ENCODE measurements at regions not wholly inside any gene's neighbourhood (a gene's known extent, or its start where the extent isn't known, plus 50 kb on each side); places are given as distances from the start of the nearest gene placed in this dataset.

DNA sequence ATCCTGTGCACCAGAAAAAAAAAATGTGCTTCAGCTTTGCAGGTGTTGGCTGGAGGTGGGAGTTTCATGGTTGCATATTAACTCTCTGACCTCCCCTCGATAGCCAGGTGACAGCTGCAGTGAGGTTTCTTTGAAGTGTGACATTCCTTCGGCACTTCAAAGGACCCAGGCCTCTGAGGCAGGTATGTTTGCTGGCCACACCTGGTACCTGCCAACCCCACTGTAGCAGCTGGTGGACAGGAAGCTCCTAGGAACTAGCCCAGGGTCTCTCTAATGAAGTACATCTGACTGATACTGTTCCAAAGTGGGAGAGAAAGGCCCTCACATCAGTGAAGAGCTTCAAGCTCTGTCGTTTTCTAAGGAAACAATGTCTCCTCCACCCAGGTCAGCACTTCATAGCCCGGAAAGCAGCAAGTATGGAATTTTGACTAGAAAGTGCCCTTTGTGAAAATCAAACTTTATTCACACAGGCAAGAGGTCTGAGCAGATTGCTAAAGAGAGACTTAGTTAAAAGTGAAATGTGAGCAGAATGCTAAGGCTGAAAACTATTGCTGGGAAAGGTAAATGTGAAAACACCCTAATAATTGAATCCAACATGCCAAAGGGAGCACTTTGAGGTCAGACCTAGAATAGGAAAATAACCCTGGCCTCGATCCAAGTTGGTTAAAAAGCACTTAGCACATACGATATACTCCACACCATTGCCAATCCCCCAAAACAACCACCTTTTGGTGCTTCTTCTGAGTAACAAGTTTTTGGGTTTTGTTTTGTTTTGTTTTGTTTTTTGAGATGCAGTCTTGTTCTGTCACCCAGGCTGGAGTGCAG lies 71.3 kb downstream of the PHLDA1 start:
- no peak overlapping the region for H3K4me2 ChIP-seq (ENCODE audit: low read length)
- no peaks in the 10 kb centered on the region for H3K27me3 ChIP-seq (ENCODE audit: low read length)
- DNase-seq (no peak), ATAC-seq (no peak)
- no TSS peak for BruUV-seq (replicated peaks)
- H4K20me1 ChIP-seq (ENCODE audit: low read length), result no peaks in the 10 kb centered on the region
- ChIA-PET CTCF (no interaction called here), POLR2A (ENCODE audit: unreplicated experiment) (no interaction called here)
- H3K27ac ChIP-seq (ENCODE audit: low read length), result no peak overlapping the region
- H3K9me2 ChIP-seq (replicated peaks; ENCODE audit: low read length), result no peaks in the 10 kb centered on the region
- H3K36me3 ChIP-seq (ENCODE audit: low read depth, low read length), result no peaks in the 10 kb centered on the region
- H3K9me3 ChIP-seq (ENCODE audit: low read length), result no peaks in the 10 kb centered on the region
- no peak overlapping the region for H2AFZ ChIP-seq (ENCODE audit: low read length)
- intact Hi-C loops (cut with micrococcal nuclease), result no loop called here
- H3F3A ChIP-seq (ENCODE audit: low read length, unreplicated experiment), result no peaks in the 10 kb centered on the region
- TF ChIP-seq, protein P1, sequence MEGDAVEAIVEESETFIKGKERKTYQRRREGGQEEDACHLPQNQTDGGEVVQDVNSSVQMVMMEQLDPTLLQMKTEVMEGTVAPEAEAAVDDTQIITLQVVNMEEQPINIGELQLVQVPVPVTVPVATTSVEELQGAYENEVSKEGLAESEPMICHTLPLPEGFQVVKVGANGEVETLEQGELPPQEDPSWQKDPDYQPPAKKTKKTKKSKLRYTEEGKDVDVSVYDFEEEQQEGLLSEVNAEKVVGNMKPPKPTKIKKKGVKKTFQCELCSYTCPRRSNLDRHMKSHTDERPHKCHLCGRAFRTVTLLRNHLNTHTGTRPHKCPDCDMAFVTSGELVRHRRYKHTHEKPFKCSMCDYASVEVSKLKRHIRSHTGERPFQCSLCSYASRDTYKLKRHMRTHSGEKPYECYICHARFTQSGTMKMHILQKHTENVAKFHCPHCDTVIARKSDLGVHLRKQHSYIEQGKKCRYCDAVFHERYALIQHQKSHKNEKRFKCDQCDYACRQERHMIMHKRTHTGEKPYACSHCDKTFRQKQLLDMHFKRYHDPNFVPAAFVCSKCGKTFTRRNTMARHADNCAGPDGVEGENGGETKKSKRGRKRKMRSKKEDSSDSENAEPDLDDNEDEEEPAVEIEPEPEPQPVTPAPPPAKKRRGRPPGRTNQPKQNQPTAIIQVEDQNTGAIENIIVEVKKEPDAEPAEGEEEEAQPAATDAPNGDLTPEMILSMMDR (conservative IDR thresholded peaks at IDR 0.05; ENCODE audit: low read depth, low read length), result no peak
- no peak for TF ChIP-seq EZH2 (IDR thresholded peaks at IDR 0.05; ENCODE audit: low read length, unreplicated experiment)
- no peak for TF ChIP-seq EZH2phosphoT487 (IDR thresholded peaks at IDR 0.05; ENCODE audit: borderline replicate concordance, low read length)
- H3K9ac ChIP-seq (ENCODE audit: low read length), result no peak overlapping the region
- peaks cover 15% of the 10 kb centered on the region for H3K4me1 ChIP-seq (ENCODE audit: insufficient read depth, low read length)
- no peak overlapping the region for H3K4me3 ChIP-seq (ENCODE audit: low read length)
- H3K79me2 ChIP-seq (ENCODE audit: low read length), result no peaks in the 10 kb centered on the region

DNA sequence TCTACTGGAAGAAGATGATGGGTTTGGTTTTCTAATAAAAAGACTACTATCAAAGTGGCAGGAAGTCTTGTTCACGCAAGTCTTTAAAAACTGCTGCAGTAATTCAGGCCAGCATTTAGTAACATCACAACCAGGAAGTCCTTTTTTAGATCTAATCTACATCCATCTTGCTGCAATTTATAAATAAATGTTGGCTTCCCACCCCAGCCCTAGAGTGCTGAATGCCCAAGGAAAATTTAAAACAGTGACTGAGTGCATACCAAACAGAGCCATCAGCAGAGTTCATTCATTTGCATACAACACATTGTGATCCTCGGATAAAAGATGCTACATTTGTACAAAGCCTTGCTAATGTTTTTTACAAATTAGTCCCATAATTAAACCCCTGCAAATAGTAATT lies 72.1 kb downstream of the PHLDA1 start:
- H3K4me1 ChIP-seq (ENCODE audit: insufficient read depth, low read length), result peaks cover 22% of the 10 kb centered on the region
- H3K4me3 ChIP-seq (ENCODE audit: low read length), result no peak overlapping the region
- H2AFZ ChIP-seq (ENCODE audit: low read length), result peak overlapping the region; percentile 2; the same call in 1 of the 2 replicates
- H4K20me1 ChIP-seq (ENCODE audit: low read length), result no peaks in the 10 kb centered on the region
- H3K36me3 ChIP-seq (ENCODE audit: low read depth, low read length), result no peaks in the 10 kb centered on the region
- TF ChIP-seq, protein P1 (conservative IDR thresholded peaks at IDR 0.05; ENCODE audit: low read depth, low read length), result no peak
- TF ChIP-seq EZH2 (IDR thresholded peaks at IDR 0.05; ENCODE audit: low read length, unreplicated experiment) (no peak), EZH2phosphoT487 (IDR thresholded peaks at IDR 0.05; ENCODE audit: borderline replicate concordance, low read length) (no peak)
- H3K9me2 ChIP-seq (replicated peaks; ENCODE audit: low read length), result no peaks in the 10 kb centered on the region
- ATAC-seq (no peak), DNase-seq (no peak)
- intact Hi-C loops (cut with micrococcal nuclease), result loop anchor here (10.0 kb wide), 1 partner anchor 435 kb away; no protein-coding TSS in a partner anchor
- no peak overlapping the region for H3K27ac ChIP-seq (ENCODE audit: low read length)
- H3K9me3 ChIP-seq (ENCODE audit: low read length), result no peaks in the 10 kb centered on the region
- no TSS peak for BruUV-seq (replicated peaks)
- no peak overlapping the region for H3K4me2 ChIP-seq (ENCODE audit: low read length)
- no peaks in the 10 kb centered on the region for H3K27me3 ChIP-seq (ENCODE audit: low read length)
- H3K79me2 ChIP-seq (ENCODE audit: low read length), result no peaks in the 10 kb centered on the region
- no peak overlapping the region for H3K9ac ChIP-seq (ENCODE audit: low read length)
- ChIA-PET POLR2A (ENCODE audit: unreplicated experiment) (interaction anchor here (1.4 kb wide), 1 partner anchor 72 kb away, joined by 7 read pairs; the partner anchor contains the start of gene PHLDA1), CTCF (no interaction called here)
- no peaks in the 10 kb centered on the region for H3F3A ChIP-seq (ENCODE audit: low read length, unreplicated experiment)

GRCh38 chr12:75959060-75959459 lies 72.5 kb downstream of the PHLDA1 start:
- peak overlapping the region; percentile 2; the same call in 1 of the 2 replicates for H2AFZ ChIP-seq (ENCODE audit: low read length)
- TF ChIP-seq EZH2phosphoT487 (IDR thresholded peaks at IDR 0.05; ENCODE audit: borderline replicate concordance, low read length), result no peak
- TF ChIP-seq, protein P1 (conservative IDR thresholded peaks at IDR 0.05; ENCODE audit: low read depth, low read length), result no peak
- TF ChIP-seq EZH2 (IDR thresholded peaks at IDR 0.05; ENCODE audit: low read length, unreplicated experiment), result no peak
- intact Hi-C loops (cut with micrococcal nuclease), result loop anchor here (10.0 kb wide), 1 partner anchor 434 kb away; no protein-coding TSS in a partner anchor
- no peaks in the 10 kb centered on the region for H3K27me3 ChIP-seq (ENCODE audit: low read length)
- no TSS peak for BruUV-seq (replicated peaks)
- no peaks in the 10 kb centered on the region for H3K36me3 ChIP-seq (ENCODE audit: low read depth, low read length)
- H3K9ac ChIP-seq (ENCODE audit: low read length), result no peak overlapping the region
- H3K4me1 ChIP-seq (ENCODE audit: insufficient read depth, low read length), result peaks cover 27% of the 10 kb centered on the region
- H3K9me3 ChIP-seq (ENCODE audit: low read length), result no peaks in the 10 kb centered on the region
- H3K4me3 ChIP-seq (ENCODE audit: low read length), result no peak overlapping the region
- POLR2A ChIA-PET (ENCODE audit: unreplicated experiment), result interaction anchor here (1.4 kb wide), 1 partner anchor 73 kb away, joined by 7 read pairs; the partner anchor contains the start of gene PHLDA1
- no peaks in the 10 kb centered on the region for H4K20me1 ChIP-seq (ENCODE audit: low read length)
- H3K4me2 ChIP-seq (ENCODE audit: low read length), result no peak overlapping the region
- CTCF ChIA-PET, result no interaction called here
- no peaks in the 10 kb centered on the region for H3K79me2 ChIP-seq (ENCODE audit: low read length)
- ATAC-seq (no peak), DNase-seq (no peak)
- H3K27ac ChIP-seq (ENCODE audit: low read length), result no peak overlapping the region
- H3K9me2 ChIP-seq (replicated peaks; ENCODE audit: low read length), result no peaks in the 10 kb centered on the region
- no peaks in the 10 kb centered on the region for H3F3A ChIP-seq (ENCODE audit: low read length, unreplicated experiment)

Measured in PC-3 (cell line).